Ishikawa (cell line): ENCODE measurements at regions not wholly inside any gene's neighbourhood (a gene's known extent, or its start where the extent isn't known, plus 50 kb on each side); places are given as distances from the start of the nearest gene placed in this dataset.

Experiments
- CEBPB ChIP-seq: IDR thresholded peaks from 2 replicates; pipeline ENCODE4 v1.6.1; 2012
- CREB1 ChIP-seq: IDR thresholded peaks from 2 replicates; pipeline ENCODE4 v1.6.1; 2012; ENCODE audit warnings: low read depth
- EGR1 ChIP-seq: IDR thresholded peaks from 2 replicates; pipeline ENCODE4 v1.6.1; 2012
- EP300 ChIP-seq: IDR thresholded peaks from 2 replicates; pipeline ENCODE4 v1.6.1; 2012; ENCODE audit warnings: borderline replicate concordance
- FOXM1 ChIP-seq: IDR thresholded peaks from 2 replicates; pipeline ENCODE4 v1.6.1; 2012; ENCODE audit warnings: low read depth, borderline replicate concordance
- MAX ChIP-seq: IDR thresholded peaks from 2 replicates; pipeline ENCODE4 v1.6.1; 2012
- NFIC ChIP-seq: IDR thresholded peaks from 2 replicates; pipeline ENCODE4 v1.6.1; 2012
- RAD21 ChIP-seq: IDR thresholded peaks from 2 replicates; pipeline ENCODE4 v1.6.1; 2012; ENCODE audit warnings: low read depth
- REST ChIP-seq: IDR thresholded peaks from 2 replicates; pipeline ENCODE4 v1.6.1; 2012; ENCODE audit warnings: low read depth, mild to moderate bottlenecking
- TAF1 ChIP-seq: IDR thresholded peaks from 2 replicates; pipeline ENCODE4 v1.6.1; 2012; ENCODE audit warnings: low read depth, mild to moderate bottlenecking
- TCF12 ChIP-seq: IDR thresholded peaks from 2 replicates; pipeline ENCODE4 v1.6.1; 2012; ENCODE audit warnings: low read depth
- TEAD4 ChIP-seq: IDR thresholded peaks from 2 replicates; pipeline ENCODE4 v1.6.1; 2012
- USF1 ChIP-seq: IDR thresholded peaks from 2 replicates; pipeline ENCODE4 v1.6.1; 2012
- YY1 ChIP-seq: IDR thresholded peaks from 2 replicates; pipeline ENCODE4 v1.6.1; 2012; ENCODE audit warnings: low read depth
- ZBTB7A ChIP-seq: IDR thresholded peaks from 2 replicates; pipeline ENCODE4 v1.6.1; 2012; ENCODE audit warnings: low read depth

GRCh38 chr10:130928306-130928705, 383.2 kb downstream of the TCERG1L start:
- no peak for TF ChIP-seq USF1
- TF ChIP-seq TCF12 = no peak
- TF ChIP-seq EGR1 = no peak
- no peak for TF ChIP-seq MAX
- TF ChIP-seq TEAD4 = no peak
- no peak for TF ChIP-seq TAF1
- no peak for TF ChIP-seq CEBPB
- no peak for TF ChIP-seq REST
- no peak for TF ChIP-seq RAD21
- no peak for TF ChIP-seq CREB1
- no peak for TF ChIP-seq EP300

GRCh38 chr10:130929422-130930325, 381.8 kb downstream of the TCERG1L start:
- TF ChIP-seq CEBPB (no peak), USF1 (no peak), TCF12 (no peak), REST (no peak)

GRCh38 chr10:130930821-130931220, 380.7 kb downstream of the TCERG1L start:
- TF ChIP-seq NFIC (no peak), FOXM1 (no peak), CEBPB (no peak), CREB1 (no peak), ZBTB7A (no peak), EP300 (no peak), USF1 (no peak), EGR1 (no peak), RAD21 (no peak), TAF1 (no peak), REST (no peak), TEAD4 (no peak), MAX (no peak), TCF12 (no peak), YY1 (no peak)

GRCh38 chr10:130931256-130931655, 380.3 kb downstream of the TCERG1L start:
- TF ChIP-seq NFIC (no peak), MAX (no peak), ZBTB7A (no peak), TEAD4 (no peak), YY1 (no peak), TAF1 (no peak), EGR1 (no peak), FOXM1 (no peak), USF1 (no peak), CEBPB (no peak), REST (no peak), EP300 (no peak)
